K562 (cell line): ENCODE measurements at regions not wholly inside any gene's neighbourhood (a gene's known extent, or its start where the extent isn't known, plus 50 kb on each side); places are given as distances from the start of the nearest gene placed in this dataset.

Experiments
- ATAC-seq: fragments of 200-7000 bp; cut with Tn5 transposase; 3 replicates; pipeline ENCODE4 v1.9.1; 2020; ENCODE audit warnings: moderate library complexity
- BruUV-seq: library from RNA; stranded (reverse); fragments of 400-500 nt; replicated peaks from 2 replicates; lab custom pipeline; 2021; lab: Mats Ljungman, UMichigan
- CTCF ChIA-PET: fragments of 300-600 bp; formaldehyde crosslinking; extraction: SDS; loops from one replicate; lab custom pipeline; 2021; ENCODE audit warnings: low intra/inter-chr PET ratio; lab: Yijun Ruan, JAX
- POLR2A ChIA-PET: fragments of 300-600, 350-650 bp; sonication (Branson Sonifier 250); formaldehyde crosslinking; extraction: SDS; loops from one replicate; lab custom pipeline; 2021; ENCODE audit warnings: antibody characterized with exemption, inconsistent platforms; lab: Yijun Ruan, JAX
- DNase-seq, 4 experiments: peaks; one replicate each; pipeline versions ENCODE4 v3.0.0 to v3.0.0-alpha.2; 2011 to 2018; ENCODE audit warnings: low spot score in 3 of 4, mixed read lengths in 3 of 4; ENCODE audit errors: extremely low read depth in 1 of 4
- FAIRE-seq: peaks from 2 replicates; lab custom pipeline; 2011; peaks lifted over from hg19 to GRCh38; lab: Jason Lieb, UNC
- H2AFZ ChIP-seq: 2 replicates; pipeline ENCODE4 v1.6.0; 2011; ENCODE audit warnings: low read depth, low read length, control low read depth, inconsistent platforms
- H3K27ac ChIP-seq: fragments of 200-600 bp; 3 replicates; pipeline ENCODE4 v1.8.0; 2011; ENCODE audit warnings: low read depth, mild to moderate bottlenecking, control low read depth, inconsistent platforms, low read length, moderate library complexity, mixed read lengths; ENCODE audit errors: extremely low read depth
- H3K27me3 ChIP-seq, 2 experiments: fragments of 300-600 bp in 1 of 2; 2 replicates in 1 of 2; 3 replicates in 1 of 2; pipeline versions ENCODE4 v1.6.0 to v1.8.0; 2011; ENCODE audit warnings: inconsistent platforms in 2 of 2, low read length in 2 of 2, mild to moderate bottlenecking in 1 of 2, mixed read lengths in 1 of 2, moderate library complexity in 1 of 2; ENCODE audit not compliant: control insufficient read depth in 2 of 2, insufficient read depth in 2 of 2
- H3K36me3 ChIP-seq: fragments of 300-600 bp; 3 replicates; pipeline ENCODE4 v1.8.0; 2011; ENCODE audit warnings: mild to moderate bottlenecking, low read length, inconsistent platforms; ENCODE audit not compliant: control insufficient read depth, insufficient read depth
- H3K4me1 ChIP-seq, 2 experiments: fragments of 200-600 bp in 1 of 2; replicated peaks in 1 of 2; 2 replicates in 1 of 2; 3 replicates in 1 of 2; pipeline versions ENCODE4 v1.5.1 to v1.8.0; 2011; ENCODE audit warnings: inconsistent platforms in 2 of 2, low read length in 2 of 2, mild to moderate bottlenecking in 1 of 2, mixed read lengths in 1 of 2, moderate library complexity in 1 of 2; ENCODE audit not compliant: control insufficient read depth in 2 of 2, insufficient read depth in 2 of 2
- H3K4me2 ChIP-seq: 2 replicates; pipeline ENCODE4 v1.6.1; 2011; ENCODE audit warnings: low read length, control low read depth, inconsistent platforms, mixed read lengths; ENCODE audit not compliant: insufficient read depth
- H3K4me3 ChIP-seq: fragments of 200-600 bp; sonication (generic), shearing (Covaris generic); 2 replicates; pipeline ENCODE4 v1.5.1; 2016; ENCODE audit warnings: control low read depth, inconsistent platforms
- H3K79me2 ChIP-seq: fragments of 200-600 bp; 3 replicates; pipeline ENCODE4 v1.8.0; 2011; ENCODE audit warnings: low read length, inconsistent platforms; ENCODE audit not compliant: control insufficient read depth, insufficient read depth
- H3K9ac ChIP-seq, 2 experiments: 2 replicates each; pipeline versions ENCODE4 v1.6.0 to v1.6.1; 2011; ENCODE audit warnings: low read depth in 2 of 2, low read length in 2 of 2, control low read depth in 1 of 2, inconsistent platforms in 1 of 2, mild to moderate bottlenecking in 1 of 2, mixed read lengths in 1 of 2; ENCODE audit not compliant: insufficient read depth in 1 of 2
- H3K9me1 ChIP-seq: one replicate; pipeline ENCODE4 v1.6.0; 2011; ENCODE audit warnings: inconsistent platforms, mild to moderate bottlenecking, low read length, moderate library complexity; ENCODE audit not compliant: control insufficient read depth, insufficient read depth
- H3K9me3 ChIP-seq: replicated peaks from 2 replicates; pipeline ENCODE4 v1.5.1; 2011; ENCODE audit warnings: low read depth, low read length, inconsistent platforms; ENCODE audit not compliant: control insufficient read depth, insufficient read depth
- H4K20me1 ChIP-seq: replicated peaks from 2 replicates; pipeline ENCODE4 v1.6.1; 2011; ENCODE audit warnings: low read length, inconsistent platforms, mixed read lengths; ENCODE audit not compliant: control insufficient read depth, insufficient read depth
- DDX20 ChIP-seq: fragments of 450-650 bp; IDR thresholded peaks from 2 replicates; pipeline ENCODE4 v1.6.1; 2016; ENCODE audit warnings: missing genetic modification characterization, low read depth, mild to moderate bottlenecking, missing compliant biosample characterization, moderate library complexity
- ETS2 ChIP-seq: IDR thresholded peaks from 2 replicates; pipeline ENCODE4 v1.6.1; 2016; ENCODE audit warnings: borderline replicate concordance, missing genetic modification characterization, mild to moderate bottlenecking, moderate library complexity, missing compliant biosample characterization; ENCODE audit not compliant: poor library complexity, severe bottlenecking
- SPI1 ChIP-seq: IDR thresholded peaks from 2 replicates; pipeline ENCODE4 v1.6.1; 2011; ENCODE audit warnings: low read depth, low read length, control low read depth, borderline replicate concordance
- TCFL5 ChIP-seq: fragments of 250-450 bp; sonication (Bioruptor Pico); conservative IDR thresholded peaks from 2 replicates; pipeline ENCODE4 v1.6.1; 2021; ENCODE audit warnings: mild to moderate bottlenecking, moderate library complexity, matching md5 sums
- TRIM25 ChIP-seq: fragments of 450-650 bp; IDR thresholded peaks from 2 replicates; pipeline ENCODE4 v1.7.0; 2016; ENCODE audit warnings: borderline replicate concordance
- ZNF224 ChIP-seq: sonication (generic); formaldehyde crosslinking; IDR thresholded peaks from 2 replicates; pipeline ENCODE4 v1.8.0; 2022; ENCODE audit warnings: mild to moderate bottlenecking, missing genetic modification reagents
- WGBS: fragments of 100-300 bp; shearing (Covaris generic); methylation state at CpG from one replicate; pipeline ENCODE4 v1.1.6; 2016; ENCODE audit warnings: low coverage, mixed read lengths; ENCODE audit not compliant: insufficient coverage; ENCODE audit errors: missing lambda C conversion rate; 5-methylcytosine and 5-hydroxymethylcytosine counted together
- in situ Hi-C: fragments of 300-500 bp; cut with MboI; formaldehyde crosslinking; loops from 4 replicates; pipeline ENCODE4 v1.15.0; 2018; ENCODE audit warnings: inconsistent platforms, mixed read lengths
- intact Hi-C: fragments of 100-400 bp; cut with micrococcal nuclease; formaldehyde crosslinking; loops from 2 replicates; pipeline ENCODE4 v1.14.2; 2022

GRCh38 chr5:32496104-32496503 lies 51.6 kb upstream of the ZFR start:
- Histone ChIP-seq H3K27ac (no peak overlapping the region), H3K36me3 (no peaks in the 10 kb centered on the region), H3K9ac (no peak overlapping the region), H3K4me3 (no peak overlapping the region), H2AFZ (no peak overlapping the region), H3K4me1 (no peaks in the 10 kb centered on the region; a peak in 2 of 5 replicates), H4K20me1 (no peaks in the 10 kb centered on the region), H3K27me3 (peaks cover 30 to 55% of the 10 kb centered on the region in 2 experiments), H3K79me2 (no peaks in the 10 kb centered on the region)
- POLR2A ChIA-PET, result no interaction called here
- FAIRE-seq, result peak; percentile 23
- TF ChIP-seq ETS2 (no peak), TRIM25 (no peak), SPI1 (0 out of 2 replicates have a peak, but pooled peaks have one; percentile 7), DDX20 (no peak), TCFL5 (CRISPR knock-in tag) (no peak), ZNF224 (no peak)
- TF ChIP-seq, all 486 proteins: peak for 1
- H3K9me3 ChIP-seq, result no peaks in the 10 kb centered on the region
- no TSS peak for BruUV-seq
- intact Hi-C loops, result no loop called here
- H3K4me2 ChIP-seq, result no peak overlapping the region
- CTCF ChIA-PET, result no interaction called here
- ATAC-seq, result no peak
- no peak for DNase-seq
- in situ Hi-C loops, result loop anchor here (10.0 kb wide), 1 partner anchor 89 kb away; the partner anchor contains the start of gene SUB1
- 10% methylated on average over 5 of the region's 5 CpGs for WGBS
- no peaks in the 10 kb centered on the region for H3K9me1 ChIP-seq
